Natural killer cell (primary cell): ENCODE measurements at regions not wholly inside any gene's neighbourhood (a gene's known extent, or its start where the extent isn't known, plus 50 kb on each side); places are given as distances from the start of the nearest gene placed in this dataset.

Experiments used
- ATAC-seq, 3 donors: fragments of 150-1000 bp in 2 of 3; fragments of 200-7000 bp in 1 of 3; cut with Tn5 transposase; 1 replicate in 1 of 3; 2 replicates in 2 of 3; pipeline ENCODE4 v1.10.0; 2021; ENCODE audit warnings: mild to moderate bottlenecking in 2 of 3, moderate library complexity in 2 of 3
- DNase-seq, 2 donors: peaks; one replicate each; pipeline versions ENCODE4 v3.0.0 to v3.0.0-alpha.2; 2013 to 2021; ENCODE audit warnings: mixed read lengths in 1 of 2
- H3K27ac ChIP-seq: one replicate; pipeline ENCODE4 v1.5.1; 2013; ENCODE audit warnings: mild to moderate bottlenecking, low read length
- H3K27me3 ChIP-seq: one replicate; pipeline ENCODE4 v1.6.1; 2013; ENCODE audit warnings: low read length; ENCODE audit not compliant: control insufficient read depth, insufficient read depth
- H3K36me3 ChIP-seq: one replicate; pipeline ENCODE4 v1.6.1; 2013; ENCODE audit warnings: low read length; ENCODE audit not compliant: control insufficient read depth, insufficient read depth
- H3K4me1 ChIP-seq: one replicate; pipeline ENCODE4 v1.6.1; 2013; ENCODE audit warnings: low read length; ENCODE audit not compliant: control insufficient read depth, insufficient read depth
- H3K4me3 ChIP-seq: one replicate; pipeline ENCODE4 v1.5.1; 2013; ENCODE audit warnings: low read length
- H3K9me3 ChIP-seq: one replicate; pipeline ENCODE4 v1.6.1; 2013; ENCODE audit warnings: low read length; ENCODE audit not compliant: control insufficient read depth, insufficient read depth
- H3K27ac Mint-ChIP-seq, 2 donors: one replicate each; pipeline ENCODE4 v1.8.0; 2022; ENCODE audit warnings: mild to moderate bottlenecking in 2 of 2, mixed read lengths in 2 of 2, moderate library complexity in 1 of 2
- H3K27me3 Mint-ChIP-seq, 2 donors: one replicate each; pipeline ENCODE4 v1.8.0; 2022; ENCODE audit warnings: low read depth in 2 of 2, mixed read lengths in 2 of 2
- H3K36me3 Mint-ChIP-seq: one replicate; pipeline ENCODE4 v1.8.0; 2022; ENCODE audit warnings: mixed read lengths
- H3K4me1 Mint-ChIP-seq, 2 donors: one replicate each; pipeline ENCODE4 v1.8.0; 2022; ENCODE audit warnings: mixed read lengths in 2 of 2
- H3K4me3 Mint-ChIP-seq: one replicate; pipeline ENCODE4 v1.8.0; 2022; ENCODE audit warnings: mild to moderate bottlenecking, moderate library complexity, mixed read lengths
- H3K9me3 Mint-ChIP-seq, 2 donors: one replicate each; pipeline ENCODE4 v1.8.0; 2022; ENCODE audit warnings: mixed read lengths in 2 of 2
- WGBS: methylation state at CpG from one replicate; pipeline ENCODE4 v1.1.7; 2013; ENCODE audit warnings: missing lambda C conversion rate; ENCODE audit not compliant: insufficient coverage; 5-methylcytosine and 5-hydroxymethylcytosine counted together
- intact Hi-C: fragments of 100-400 bp; cut with micrococcal nuclease; formaldehyde crosslinking; loops from one replicate; pipeline ENCODE4 v1.14.2; 2022
- TF ChIP-seq, protein P1 (sequence below): fragments of 200-600 bp; IDR thresholded peaks from one replicate; pipeline ENCODE4 v1.8.0; 2022; ENCODE audit warnings: antibody characterized with exemption

DNA sequence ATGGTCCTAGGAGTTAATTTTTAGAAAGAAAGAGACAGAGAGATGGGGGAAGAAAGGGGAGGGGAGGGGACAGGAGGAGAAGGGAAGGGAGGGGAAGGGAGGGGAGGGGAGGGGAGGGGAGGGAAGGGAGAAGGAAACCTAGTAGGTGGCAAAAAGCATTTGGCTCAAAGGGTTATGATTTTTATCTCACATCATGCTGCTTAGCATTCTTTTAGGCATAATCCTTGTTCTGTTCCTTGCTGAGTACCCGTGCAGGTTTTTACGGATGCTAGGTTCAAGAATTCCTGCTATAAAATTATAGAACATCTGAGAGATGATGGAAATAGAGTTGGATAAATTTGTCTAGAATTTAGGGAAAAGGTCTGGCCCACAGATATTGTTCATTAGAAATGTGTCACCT lies 132.4 kb upstream of the PRSS1 start:
- no peaks in the 10 kb centered on the region for H3K27me3 ChIP-seq
- H3K9me3 Mint-ChIP-seq = no peaks in the 10 kb centered on the region
- H3K36me3 Mint-ChIP-seq = no peaks in the 10 kb centered on the region
- intact Hi-C loops = no loop called here
- DNase-seq (no peak), ATAC-seq (no peak)
- no peak overlapping the region for H3K4me3 ChIP-seq
- H3K27ac ChIP-seq = no peak overlapping the region
- peaks cover 0 to 11% of the 10 kb centered on the region in 2 donors for H3K27me3 Mint-ChIP-seq
- TF ChIP-seq, protein P1, sequence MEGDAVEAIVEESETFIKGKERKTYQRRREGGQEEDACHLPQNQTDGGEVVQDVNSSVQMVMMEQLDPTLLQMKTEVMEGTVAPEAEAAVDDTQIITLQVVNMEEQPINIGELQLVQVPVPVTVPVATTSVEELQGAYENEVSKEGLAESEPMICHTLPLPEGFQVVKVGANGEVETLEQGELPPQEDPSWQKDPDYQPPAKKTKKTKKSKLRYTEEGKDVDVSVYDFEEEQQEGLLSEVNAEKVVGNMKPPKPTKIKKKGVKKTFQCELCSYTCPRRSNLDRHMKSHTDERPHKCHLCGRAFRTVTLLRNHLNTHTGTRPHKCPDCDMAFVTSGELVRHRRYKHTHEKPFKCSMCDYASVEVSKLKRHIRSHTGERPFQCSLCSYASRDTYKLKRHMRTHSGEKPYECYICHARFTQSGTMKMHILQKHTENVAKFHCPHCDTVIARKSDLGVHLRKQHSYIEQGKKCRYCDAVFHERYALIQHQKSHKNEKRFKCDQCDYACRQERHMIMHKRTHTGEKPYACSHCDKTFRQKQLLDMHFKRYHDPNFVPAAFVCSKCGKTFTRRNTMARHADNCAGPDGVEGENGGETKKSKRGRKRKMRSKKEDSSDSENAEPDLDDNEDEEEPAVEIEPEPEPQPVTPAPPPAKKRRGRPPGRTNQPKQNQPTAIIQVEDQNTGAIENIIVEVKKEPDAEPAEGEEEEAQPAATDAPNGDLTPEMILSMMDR = no peak
- H3K27ac Mint-ChIP-seq = no peak overlapping the region
- H3K9me3 ChIP-seq = no peaks in the 10 kb centered on the region
- H3K4me1 Mint-ChIP-seq = no peaks in the 10 kb centered on the region
- whole genome bisulfite sequencing = 80% methylated on average over 2 of the region's 2 CpGs
- H3K4me3 Mint-ChIP-seq = no peak overlapping the region
- H3K36me3 ChIP-seq = no peaks in the 10 kb centered on the region
- no peaks in the 10 kb centered on the region for H3K4me1 ChIP-seq

DNA sequence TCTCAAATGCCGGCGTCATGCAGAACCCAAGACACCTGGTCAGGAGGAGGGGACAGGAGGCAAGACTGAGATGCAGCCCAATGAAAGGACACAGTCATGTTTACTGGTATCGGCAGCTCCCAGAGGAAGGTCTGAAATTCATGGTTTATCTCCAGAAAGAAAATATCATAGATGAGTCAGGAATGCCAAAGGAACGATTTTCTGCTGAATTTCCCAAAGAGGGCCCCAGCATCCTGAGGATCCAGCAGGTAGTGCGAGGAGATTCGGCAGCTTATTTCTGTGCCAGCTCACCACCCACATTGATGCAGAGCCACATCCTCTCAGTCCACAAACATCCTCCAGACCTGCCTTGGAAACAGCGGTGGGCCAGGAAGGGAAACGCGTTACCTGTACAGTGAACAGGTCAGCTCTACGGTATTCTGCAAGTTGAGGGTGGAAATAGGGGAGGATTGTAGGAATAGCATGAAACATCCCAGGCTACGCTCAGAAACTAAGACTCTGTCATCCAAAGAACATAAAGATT lies 133.1 kb upstream of the PRSS1 start:
- Histone ChIP-seq H3K27ac (no peak overlapping the region), H3K4me3 (no peak overlapping the region), H3K36me3 (no peaks in the 10 kb centered on the region), H3K9me3 (no peaks in the 10 kb centered on the region), H3K4me1 (no peaks in the 10 kb centered on the region), H3K27me3 (no peaks in the 10 kb centered on the region)
- DNase-seq (no peak), ATAC-seq (no peak)
- TF ChIP-seq, protein P1 = no peak
- Mint-ChIP-seq H3K36me3 (no peaks in the 10 kb centered on the region), H3K9me3 (no peaks in the 10 kb centered on the region), H3K27ac (no peak overlapping the region), H3K4me1 (no peaks in the 10 kb centered on the region), H3K27me3 (peaks cover 0 to 11% of the 10 kb centered on the region in 2 donors), H3K4me3 (no peak overlapping the region)
- intact Hi-C loops = no loop called here
- WGBS = 51% methylated on average over 10 of the region's 11 CpGs

DNA sequence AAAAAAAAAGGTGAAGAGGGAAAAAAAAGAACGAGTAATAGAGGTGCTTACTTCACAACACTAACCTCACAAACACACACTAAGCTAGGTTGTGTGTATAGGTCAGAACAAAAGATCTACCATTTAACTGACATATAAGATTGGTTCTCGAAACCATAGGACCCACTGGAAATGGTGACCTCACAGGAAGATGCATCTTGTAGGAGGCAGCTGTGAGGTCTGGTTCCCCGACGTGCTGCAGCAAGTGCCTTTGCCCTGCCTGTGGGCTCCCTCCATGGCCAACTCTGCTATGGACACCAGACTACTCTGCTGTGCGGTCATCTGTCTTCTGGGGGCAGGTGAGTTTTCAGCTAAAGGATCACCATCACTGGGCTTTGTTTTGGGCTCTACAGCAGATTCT lies 133.8 kb upstream of the PRSS1 start:
- no peaks in the 10 kb centered on the region for H3K4me1 ChIP-seq
- H3K27ac ChIP-seq = no peak overlapping the region
- 72% methylated on average over 4 of the region's 5 CpGs for WGBS

DNA sequence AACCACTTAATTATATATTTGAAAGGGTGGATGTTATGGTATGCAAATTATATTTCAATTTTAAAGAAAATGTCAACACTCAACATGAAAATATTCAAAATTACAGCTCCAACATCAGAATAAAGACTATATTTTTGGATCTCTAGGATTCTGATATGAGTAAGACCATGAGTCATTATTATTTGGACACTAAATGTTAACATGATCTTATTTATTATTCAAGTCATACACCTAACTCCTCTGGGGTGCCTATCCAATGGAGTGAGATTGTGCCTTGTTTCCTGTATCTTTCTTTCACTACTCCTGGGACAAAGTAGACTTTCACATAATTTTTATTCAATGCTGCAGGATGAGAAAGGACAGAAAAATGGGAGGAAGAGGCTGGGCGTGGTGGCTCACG lies 135.2 kb upstream of the PRSS1 start:
- Mint-ChIP-seq H3K27me3 (peaks cover 2 to 11% of the 10 kb centered on the region in 2 donors), H3K9me3 (no peaks in the 10 kb centered on the region), H3K36me3 (no peaks in the 10 kb centered on the region), H3K4me1 (no peaks in the 10 kb centered on the region), H3K4me3 (no peak overlapping the region), H3K27ac (no peak overlapping the region)
- Histone ChIP-seq H3K27me3 (no peaks in the 10 kb centered on the region), H3K9me3 (no peaks in the 10 kb centered on the region), H3K36me3 (no peaks in the 10 kb centered on the region), H3K27ac (no peak overlapping the region), H3K4me3 (no peak overlapping the region), H3K4me1 (no peaks in the 10 kb centered on the region)
- DNase-seq (no peak), ATAC-seq (no peak)
- TF ChIP-seq, protein P1 = no peak
- intact Hi-C loops = no loop called here
- WGBS = 96% methylated on average over 2 of the region's 2 CpGs

More for the DNA sequence above, 133.8 kb upstream of the PRSS1 start:
- H3K9me3 ChIP-seq = no peaks in the 10 kb centered on the region
- no peak for ATAC-seq
- no peaks in the 10 kb centered on the region for H3K27me3 ChIP-seq
- no peak overlapping the region for H3K27ac Mint-ChIP-seq
- H3K9me3 Mint-ChIP-seq = no peaks in the 10 kb centered on the region
- TF ChIP-seq, protein P1 = no peak
- H3K4me3 Mint-ChIP-seq = no peak overlapping the region
- no peaks in the 10 kb centered on the region for H3K36me3 Mint-ChIP-seq
- H3K4me3 ChIP-seq = no peak overlapping the region
- intact Hi-C loops = no loop called here
- H3K4me1 Mint-ChIP-seq = no peaks in the 10 kb centered on the region
- peaks cover 0 to 11% of the 10 kb centered on the region in 2 donors for H3K27me3 Mint-ChIP-seq
- H3K36me3 ChIP-seq = no peaks in the 10 kb centered on the region
- no peak for DNase-seq
